GM19240 (cell line): ENCODE measurements at regions not wholly inside any gene's neighbourhood (a gene's known extent, or its start where the extent isn't known, plus 50 kb on each side); places are given as distances from the start of the nearest gene placed in this dataset.

Experiments
- DNase-seq: peaks from one replicate; pipeline ENCODE4 v3.0.0; 2011; ENCODE audit warnings: low spot score; ENCODE audit not compliant: insufficient read length

GRCh38 chr6:91822581-91822980 is 1235.7 kb upstream of the MAP3K7 start:
- DNase-seq: no peak

- DNase-seq: no peak
Observed at GRCh38 chr6:91816335-91816734, 1229.5 kb upstream of the MAP3K7 start.

DNA sequence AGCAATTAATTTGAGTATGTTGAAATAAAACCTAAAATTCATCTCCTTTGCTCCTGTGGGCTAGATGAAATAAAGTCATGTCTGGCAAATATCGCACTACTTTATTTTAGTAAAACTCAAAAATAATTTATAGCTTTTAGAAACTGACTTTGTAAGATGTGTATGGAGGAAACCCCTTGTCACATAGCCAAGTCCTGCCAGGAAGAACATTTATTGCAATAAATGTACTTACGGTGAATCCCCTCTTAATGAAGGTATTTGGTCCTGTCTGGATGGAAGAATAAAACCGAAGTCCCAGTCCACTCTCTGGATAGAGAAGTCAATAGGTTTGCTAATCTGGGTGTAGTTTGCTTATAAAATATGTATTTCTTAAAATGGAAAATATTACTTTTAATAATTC is 1226.8 kb upstream of the MAP3K7 start:
- no peak for DNase-seq

DNA sequence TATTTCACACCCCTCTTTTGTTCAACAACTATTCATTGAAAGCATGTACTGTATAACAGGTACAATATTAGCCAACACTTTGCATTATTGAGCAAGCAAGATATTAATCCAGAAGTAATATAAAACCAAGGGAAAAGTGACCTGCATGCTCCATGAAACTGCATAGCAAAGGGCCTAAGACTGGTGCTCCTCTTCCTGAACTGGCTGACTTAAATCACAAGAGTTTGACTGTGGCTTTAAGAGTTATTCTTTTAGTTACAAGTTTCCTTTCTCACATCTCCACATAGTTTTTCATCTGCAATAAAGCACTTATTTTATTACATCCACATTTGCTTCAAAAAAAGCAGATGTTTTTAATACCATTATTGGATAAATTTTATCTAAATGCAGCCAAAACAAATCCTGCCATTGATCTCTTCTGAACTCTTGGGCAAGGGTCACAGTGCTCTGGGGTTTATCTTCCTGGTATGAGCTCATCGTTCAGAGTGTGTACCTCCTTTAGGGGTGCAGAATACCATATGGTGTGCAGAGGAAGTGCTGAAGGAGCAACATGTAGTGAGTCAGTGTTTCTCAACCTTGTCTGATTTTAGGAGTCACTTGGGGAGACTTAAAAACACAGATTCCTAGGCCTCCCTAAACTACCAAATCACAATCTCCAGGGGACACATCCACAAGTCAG is 1225.9 kb upstream of the MAP3K7 start:
- DNase-seq: no peak

DNA sequence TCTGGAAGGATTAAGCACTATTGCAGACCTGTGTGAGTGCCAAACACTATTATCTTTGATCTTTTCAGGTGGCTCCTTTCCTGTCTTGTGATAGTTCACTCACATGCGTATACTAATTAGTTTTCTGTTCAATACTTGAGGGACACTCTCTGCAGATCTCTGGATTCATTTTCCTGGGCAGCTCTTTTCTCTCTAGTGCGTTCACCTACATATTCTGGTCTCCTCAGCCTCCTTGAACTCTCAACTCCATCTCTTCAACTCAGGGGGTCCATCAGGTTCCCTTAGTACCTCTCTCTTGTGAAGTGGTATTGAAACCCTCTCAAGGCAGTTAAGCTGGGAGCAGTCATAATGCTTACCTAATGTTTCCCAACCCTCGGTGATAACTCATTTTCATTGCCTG is 1218.1 kb upstream of the MAP3K7 start:
- DNase-seq: no peak

- no peak for DNase-seq
Observed at GRCh38 chr6:91802431-91802830, 1215.6 kb upstream of the MAP3K7 start.

GRCh38 chr6:91796603-91797002 is 1209.7 kb upstream of the MAP3K7 start:
- no peak for DNase-seq

- no peak for DNase-seq
Observed at GRCh38 chr6:91788501-91788900, 1201.6 kb upstream of the MAP3K7 start.

DNA sequence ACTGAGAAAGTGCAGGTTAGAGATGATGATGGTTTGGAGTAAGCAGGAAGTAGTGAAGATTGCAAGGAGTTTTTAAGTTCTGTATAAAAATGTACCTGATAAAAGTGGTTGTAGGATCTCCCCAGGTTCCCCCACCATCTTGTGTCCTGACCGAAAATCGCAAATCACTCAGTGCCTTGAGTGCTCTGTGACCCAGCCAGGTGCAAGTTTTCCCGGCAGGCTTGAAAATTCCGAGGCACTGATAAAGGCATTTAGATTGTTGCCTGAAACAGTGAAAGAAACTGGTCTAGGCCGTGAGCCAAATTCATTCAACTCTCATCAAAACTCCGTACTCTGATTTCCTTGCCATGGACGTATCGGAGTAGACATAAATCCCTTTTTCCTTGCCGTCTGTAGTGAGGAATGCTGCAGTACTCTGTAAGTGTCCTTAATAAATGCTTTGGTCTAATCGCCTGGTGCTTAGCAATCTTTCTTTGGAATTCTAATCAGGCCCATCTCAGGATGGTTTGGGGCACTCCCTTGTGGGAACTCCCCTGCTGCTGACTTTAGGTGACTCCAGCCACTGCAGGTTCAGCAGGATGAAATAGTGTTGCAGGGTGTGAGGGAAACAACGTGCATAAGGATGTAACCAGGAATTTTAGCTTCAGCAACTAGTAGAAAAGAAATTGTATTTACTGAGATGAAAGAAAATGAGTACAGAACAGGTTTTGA is 1199.8 kb upstream of the MAP3K7 start:
- no peak for DNase-seq

DNA sequence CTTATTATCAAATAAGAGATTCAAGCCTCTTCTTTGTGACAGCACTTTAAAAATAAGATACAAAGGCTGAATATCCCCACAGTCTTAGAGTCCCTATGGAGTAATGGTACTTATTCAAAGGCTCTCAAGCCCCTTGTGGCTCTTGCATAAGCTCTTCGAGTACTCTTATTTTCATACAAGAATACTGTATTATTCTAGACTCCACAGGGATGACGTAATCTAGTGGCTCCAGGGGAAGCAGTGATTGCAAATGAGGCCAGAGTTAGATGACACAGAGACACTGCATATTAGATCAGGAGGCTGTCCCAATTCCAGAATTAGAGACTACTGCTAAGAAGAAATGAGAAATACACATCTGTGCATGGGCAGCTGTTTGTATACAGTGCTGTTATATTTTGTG is 1195.9 kb upstream of the MAP3K7 start:
- no peak for DNase-seq

GRCh38 chr6:91781946-91782345 is 1195.1 kb upstream of the MAP3K7 start:
- no peak for DNase-seq

- DNase-seq: no peak
Observed at GRCh38 chr6:91780270-91780669, 1193.4 kb upstream of the MAP3K7 start.

DNA sequence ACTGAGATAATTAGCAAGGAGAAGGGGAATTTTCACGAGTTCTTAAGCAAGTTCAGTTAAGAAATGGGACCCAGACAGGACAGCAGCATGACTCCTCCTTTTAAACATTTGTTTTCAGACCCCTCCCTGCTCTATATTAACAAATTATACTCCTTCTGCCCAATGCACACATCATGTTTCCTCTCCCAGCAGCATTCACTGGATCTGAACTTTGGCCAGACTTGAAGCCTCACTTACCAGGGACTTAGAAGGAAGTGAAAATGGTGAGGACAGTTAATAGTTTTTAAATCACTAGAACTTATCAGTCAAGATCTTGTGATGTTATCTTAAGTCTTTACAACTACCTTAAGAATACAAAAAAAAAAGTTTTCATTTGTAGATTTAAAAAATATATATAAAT is 1174.7 kb upstream of the MAP3K7 start:
- DNase-seq: no peak

DNA sequence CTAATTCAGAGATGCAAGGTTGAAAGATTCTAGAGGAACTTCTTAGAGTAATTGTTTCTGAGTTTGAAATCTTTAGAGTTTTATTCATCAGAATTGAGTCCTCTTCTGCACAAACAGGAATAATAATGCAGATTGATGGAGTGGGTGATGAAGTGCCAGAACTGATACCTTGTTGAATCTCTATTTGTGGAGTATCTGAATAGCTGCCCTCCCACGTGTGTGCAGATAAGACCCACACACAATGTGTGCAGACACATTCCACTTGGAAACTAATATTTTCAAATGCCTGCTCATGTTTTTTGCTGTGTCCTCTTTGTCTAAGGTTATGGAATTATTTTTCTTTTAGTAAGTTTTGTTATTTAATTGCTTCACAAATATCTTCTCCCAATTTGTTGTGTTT is 1167.8 kb upstream of the MAP3K7 start:
- no peak for DNase-seq

DNA sequence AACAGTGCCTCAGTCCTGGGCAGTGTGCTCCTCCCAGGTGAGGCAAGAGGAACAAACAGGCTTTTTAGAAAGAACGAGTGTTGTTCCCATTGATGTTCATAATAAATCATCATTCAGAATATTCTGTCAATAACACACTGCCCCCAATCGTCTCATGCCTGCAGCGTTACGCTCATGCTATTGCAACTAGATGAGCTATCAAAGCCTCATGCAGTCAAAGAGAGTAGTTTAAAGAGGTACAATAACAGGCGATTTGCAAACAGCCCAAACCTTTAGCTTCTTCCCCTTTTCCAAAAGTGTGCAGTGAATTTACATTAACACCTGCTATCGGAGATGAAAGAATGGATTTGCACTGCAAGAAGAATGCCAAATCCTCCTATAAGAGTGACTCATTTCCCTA is 1164.7 kb upstream of the MAP3K7 start:
- DNase-seq: no peak

DNA sequence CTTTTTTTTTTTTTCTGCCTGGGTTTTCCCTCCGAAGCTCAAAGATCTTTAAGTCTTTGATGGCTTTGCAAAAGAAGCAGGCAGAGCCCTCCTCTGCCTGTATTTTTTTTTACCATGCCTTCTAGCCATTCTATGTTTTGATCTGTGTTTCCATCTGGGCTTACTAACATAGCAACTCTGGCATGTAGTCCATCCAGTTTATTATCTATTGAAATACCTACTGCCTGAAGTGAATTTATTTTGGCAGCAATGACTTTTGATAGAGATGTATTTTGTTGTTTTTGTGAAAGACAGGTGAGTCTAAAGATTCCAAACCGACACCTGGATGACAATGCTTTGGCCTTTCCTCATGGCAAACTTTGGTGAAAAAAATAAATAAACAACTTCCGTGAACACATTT is 1157.7 kb upstream of the MAP3K7 start:
- DNase-seq: no peak

DNA sequence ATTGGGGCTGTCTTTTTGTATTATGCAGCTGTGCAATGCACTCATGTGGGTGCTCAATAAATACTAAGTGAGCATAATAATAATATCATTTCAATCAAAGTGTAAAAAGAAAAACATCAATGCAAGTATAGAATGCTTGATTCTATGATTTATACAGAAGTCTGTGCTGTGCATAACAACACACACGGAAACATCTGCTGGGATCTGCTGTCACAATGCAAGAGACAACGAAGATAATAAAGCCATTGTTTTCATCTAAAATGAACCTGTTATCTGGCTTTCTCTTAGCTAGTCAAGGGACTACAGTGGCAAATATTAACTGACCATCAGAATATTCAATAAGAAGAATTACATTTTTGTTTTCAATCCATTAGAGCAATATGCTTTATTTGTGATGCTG is 1156.9 kb upstream of the MAP3K7 start:
- no peak for DNase-seq

GRCh38 chr6:91731939-91732338 is 1145.1 kb upstream of the MAP3K7 start:
- DNase-seq: no peak

- no peak for DNase-seq
Observed at GRCh38 chr6:91730710-91731109, 1143.8 kb upstream of the MAP3K7 start.

GRCh38 chr6:91720324-91720723 is 1133.5 kb upstream of the MAP3K7 start:
- no peak for DNase-seq

GRCh38 chr6:91719414-91719813 is 1132.5 kb upstream of the MAP3K7 start:
- no peak for DNase-seq

DNA sequence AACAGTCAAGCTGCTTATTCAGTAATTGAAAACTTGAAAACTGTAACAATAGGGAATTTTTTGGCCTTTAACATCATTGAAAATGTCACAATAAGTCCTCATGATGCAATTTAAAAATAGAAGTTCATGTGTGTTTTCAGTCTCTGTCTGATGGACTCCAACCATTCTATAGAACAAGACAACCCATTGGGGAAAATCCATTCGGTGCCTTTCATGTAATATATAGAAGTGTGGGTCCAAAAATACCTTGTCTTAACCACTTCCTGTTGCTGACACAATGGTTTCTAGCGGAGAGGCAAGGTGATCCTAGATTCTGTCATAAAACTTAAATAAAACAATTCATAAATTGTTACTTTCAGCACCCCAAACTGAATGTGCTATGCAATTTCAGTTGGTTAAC is 1131.3 kb upstream of the MAP3K7 start:
- DNase-seq: no peak

DNA sequence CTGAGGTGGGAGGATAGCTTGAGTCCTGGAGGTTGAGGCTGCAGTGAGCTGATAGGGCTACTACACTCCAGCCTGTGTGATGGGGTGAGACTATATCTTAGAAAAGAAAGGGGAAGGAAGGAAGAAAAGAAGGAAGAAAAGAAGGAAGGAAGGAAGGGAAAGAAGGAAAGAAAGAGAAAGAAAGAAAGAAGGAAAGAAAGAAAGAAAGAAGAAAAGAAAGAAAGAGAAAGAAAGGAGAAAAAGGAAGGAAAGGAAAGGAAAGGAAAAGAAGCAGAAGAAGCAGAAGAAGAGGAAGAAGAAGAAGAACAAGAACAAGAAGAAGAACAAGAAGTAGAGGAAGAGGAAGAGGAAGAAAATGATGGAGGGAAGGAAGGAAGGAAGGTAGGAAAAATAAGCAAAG is 1130.2 kb upstream of the MAP3K7 start:
- DNase-seq: no peak
